ENCODE measurements at regions not wholly inside any gene's neighbourhood (a gene's known extent, or its start where the extent isn't known, plus 50 kb on each side); places are given as distances from the start of the nearest gene placed in this dataset.

DNA sequence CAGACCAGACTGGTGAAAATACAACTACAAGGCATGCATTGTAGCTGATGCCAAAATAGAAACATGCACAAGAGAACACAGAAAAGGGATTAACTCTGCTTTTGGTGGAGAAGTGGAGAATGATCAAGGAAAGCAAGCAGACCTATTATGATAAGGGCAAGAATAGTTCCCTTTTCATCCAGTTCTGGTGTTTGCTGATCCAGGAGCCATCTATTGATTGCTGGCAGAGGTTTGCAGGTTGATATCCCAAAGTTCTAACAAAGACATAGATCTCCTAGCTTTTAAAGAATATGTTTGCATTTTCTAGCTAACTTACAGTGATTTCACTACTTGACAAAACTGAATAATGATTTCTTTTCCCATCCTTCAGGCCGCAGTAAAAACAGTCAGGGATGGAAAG lies 166.2 kb upstream of the CDKN3 start:
- Histone ChIP-seq H3K79me2 (ENCODE audit: insufficient read depth) (no peaks in the 10 kb centered on the region), H3K9me2 (no peaks in the 10 kb centered on the region), H3K36me3 (replicated peaks in 1 of 2; ENCODE audit: control insufficient read depth in 1 of 2, insufficient read depth in 2 of 2, low read length in 1 of 2) (no peaks in the 10 kb centered on the region), H3K27ac (ENCODE audit: low read depth in 2 of 2, low read length in 1 of 2) (no peak overlapping the region), H4K20me1 (ENCODE audit: insufficient read depth) (no peaks in the 10 kb centered on the region), H3K4me1 (ENCODE audit: control insufficient read depth in 1 of 2, insufficient read depth in 2 of 2, low read depth in 1 of 2, low read length in 1 of 2) (peaks cover 0 to 2% of the 10 kb centered on the region in 2 experiments; a peak in 2 of 4 replicates), H3K27me3 (ENCODE audit: insufficient read depth) (no peaks in the 10 kb centered on the region), H3F3A (replicated peaks; ENCODE audit: insufficient read depth) (no peaks in the 10 kb centered on the region), H3K9ac (no peak overlapping the region), H3K4me2 (no peak overlapping the region), H2AFZ (ENCODE audit: low read depth) (no peak overlapping the region), H3K4me3 (ENCODE audit: low read depth in 2 of 2, low read length in 1 of 2) (no peak overlapping the region), H3K9me3 (no peaks in the 10 kb centered on the region)
- CTCF ChIA-PET: interaction anchor here (1.0 to 1.7 kb wide), 3 partner anchors 9 to 119 kb away, joined by 3 to 6 read pairs (median 4); no protein-coding TSS in a partner anchor
- 82% methylated on average over 1 of the region's 1 CpG for WGBS (ENCODE audit: low lambda C conversion rate)
- POLR2A ChIA-PET: no interaction called here
- no peak for TF ChIP-seq EZH2phosphoT487 (IDR thresholded peaks at IDR 0.05; ENCODE audit: borderline replicate concordance, low read depth)
- TF ChIP-seq ELF1 (IDR thresholded peaks at IDR 0.05): no peak
- no peak for TF ChIP-seq RXRA (IDR thresholded peaks at IDR 0.05; ENCODE audit: borderline replicate concordance, low read depth)
- TF ChIP-seq EP300 (IDR thresholded peaks at IDR 0.05; ENCODE audit: borderline replicate concordance in 1 of 2, low read depth in 1 of 2, low read length in 1 of 2): no peak
- no peak for TF ChIP-seq MXI1 (IDR thresholded peaks at IDR 0.05; ENCODE audit: low read depth, low read length)
- TF ChIP-seq, protein P1, sequence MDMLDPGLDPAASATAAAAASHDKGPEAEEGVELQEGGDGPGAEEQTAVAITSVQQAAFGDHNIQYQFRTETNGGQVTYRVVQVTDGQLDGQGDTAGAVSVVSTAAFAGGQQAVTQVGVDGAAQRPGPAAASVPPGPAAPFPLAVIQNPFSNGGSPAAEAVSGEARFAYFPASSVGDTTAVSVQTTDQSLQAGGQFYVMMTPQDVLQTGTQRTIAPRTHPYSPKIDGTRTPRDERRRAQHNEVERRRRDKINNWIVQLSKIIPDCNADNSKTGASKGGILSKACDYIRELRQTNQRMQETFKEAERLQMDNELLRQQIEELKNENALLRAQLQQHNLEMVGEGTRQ (IDR thresholded peaks at IDR 0.05; ENCODE audit: borderline replicate concordance, low read depth, low read length): no peak
- no peak for TF ChIP-seq FOXM1 (IDR thresholded peaks at IDR 0.05; ENCODE audit: low read depth)
- TF ChIP-seq TCF12 (IDR thresholded peaks at IDR 0.05): no peak
- no peak for TF ChIP-seq TEAD4 (IDR thresholded peaks at IDR 0.05; ENCODE audit: borderline replicate concordance, insufficient read depth)
- no peak for TF ChIP-seq RCOR1 (IDR thresholded peaks at IDR 0.05; ENCODE audit: low read length)
- TF ChIP-seq FOSL2 (IDR thresholded peaks at IDR 0.05; ENCODE audit: borderline replicate concordance, low read depth): no peak
- DNase-seq: no peak

DNA sequence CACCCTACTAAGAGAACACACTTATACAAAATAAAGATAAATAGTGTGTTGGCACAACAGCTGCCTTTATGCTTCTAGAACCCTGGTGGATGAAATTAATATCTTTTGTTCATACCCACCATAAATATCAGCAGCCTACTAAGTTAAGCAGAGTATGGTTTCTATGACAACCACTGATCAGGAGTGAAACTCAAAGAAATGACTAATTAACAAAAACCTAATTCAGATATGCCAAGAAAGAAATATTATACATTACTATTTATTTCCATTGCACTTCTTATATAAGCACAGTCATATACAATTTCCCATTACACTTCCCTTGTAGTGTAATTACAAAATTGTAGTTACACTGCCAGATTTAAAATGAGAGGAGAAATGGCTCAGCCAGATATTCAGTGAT lies 164.1 kb upstream of the CDKN3 start:
- Histone ChIP-seq H3K9me3 (no peaks in the 10 kb centered on the region), H3K4me3 (ENCODE audit: low read depth in 2 of 2, low read length in 1 of 2) (no peak overlapping the region), H3K27ac (ENCODE audit: low read depth in 2 of 2, low read length in 1 of 2) (no peak overlapping the region), H3K9me2 (no peaks in the 10 kb centered on the region), H3K4me1 (ENCODE audit: control insufficient read depth in 1 of 2, insufficient read depth in 2 of 2, low read depth in 1 of 2, low read length in 1 of 2) (no peaks in the 10 kb centered on the region; a peak in 2 of 4 replicates), H3K27me3 (ENCODE audit: insufficient read depth) (no peaks in the 10 kb centered on the region), H3F3A (replicated peaks; ENCODE audit: insufficient read depth) (no peaks in the 10 kb centered on the region), H3K79me2 (ENCODE audit: insufficient read depth) (no peaks in the 10 kb centered on the region), H3K36me3 (replicated peaks in 1 of 2; ENCODE audit: control insufficient read depth in 1 of 2, insufficient read depth in 2 of 2, low read length in 1 of 2) (no peaks in the 10 kb centered on the region), H3K4me2 (no peak overlapping the region), H3K9ac (no peak overlapping the region), H4K20me1 (ENCODE audit: insufficient read depth) (no peaks in the 10 kb centered on the region), H2AFZ (ENCODE audit: low read depth) (no peak overlapping the region)
- DNase-seq: no peak
- TF ChIP-seq NRF1 (IDR thresholded peaks at IDR 0.05; ENCODE audit: low read depth, low read length): no peak
- TF ChIP-seq MEF2A (IDR thresholded peaks at IDR 0.05; ENCODE audit: borderline replicate concordance, low read depth): no peak
- no peak for TF ChIP-seq CHD2 (IDR thresholded peaks at IDR 0.05; ENCODE audit: low read length, partially characterized antibody)
- TF ChIP-seq RFX5 (IDR thresholded peaks at IDR 0.05; ENCODE audit: low read length): no peak
- TF ChIP-seq EZH2phosphoT487 (IDR thresholded peaks at IDR 0.05; ENCODE audit: borderline replicate concordance, low read depth): no peak
- no peak for TF ChIP-seq RAD21 (IDR thresholded peaks at IDR 0.05; ENCODE audit: low read length)
- TF ChIP-seq JUND (IDR thresholded peaks at IDR 0.05): no peak
- no peak for TF ChIP-seq SIN3A (IDR thresholded peaks at IDR 0.05; ENCODE audit: borderline replicate concordance, low read depth, low read length)
- no peak for TF ChIP-seq FOXJ3 (CRISPR knock-in tag; IDR thresholded peaks at IDR 0.05)
- TF ChIP-seq GATA2 (CRISPR knock-in tag; IDR thresholded peaks at IDR 0.05): no peak
- no peak for TF ChIP-seq REST (IDR thresholded peaks at IDR 0.05; ENCODE audit: low read depth, low read length)
- no peak for TF ChIP-seq IRF3 (IDR thresholded peaks at IDR 0.05; ENCODE audit: low read depth, low read length)
- no peak for TF ChIP-seq YY1 (IDR thresholded peaks at IDR 0.05; ENCODE audit: low read depth)
- TF ChIP-seq EP300 (IDR thresholded peaks at IDR 0.05; ENCODE audit: borderline replicate concordance in 1 of 2, low read depth in 1 of 2, low read length in 1 of 2): no peak
- no peak for TF ChIP-seq PBX3 (IDR thresholded peaks at IDR 0.05)
- POLR2A ChIA-PET: no interaction called here
- CTCF ChIA-PET: no interaction called here

Measured in SK-N-SH (cell line).